Activated CD4-positive, alpha-beta T cell treated with anti-CD3 and anti-CD28 coated beads, Interleukin-10, Interleukin-2, amounts not matched to agents 100 ng/mL and 50 ng/mL, durations not matched to agents 16 hours and 8 hours (primary cell): ENCODE measurements at regions not wholly inside any gene's neighbourhood (a gene's known extent, or its start where the extent isn't known, plus 50 kb on each side); places are given as distances from the start of the nearest gene placed in this dataset.
"Not testable (repeated sequence)": the region's sequence is repeated elsewhere in the genome, so short reads cannot be mapped to it uniquely, and the experiment has no call there.

Experiments
- DNase-seq: peaks from one replicate; pipeline ENCODE4 v3.0.0-alpha.2; 2020

GRCh38 chr7:120163449-120163848 lies 109.5 kb upstream of the KCND2 start:
- DNase-seq, result no peak

GRCh38 chr7:120165227-120165626 lies 107.7 kb upstream of the KCND2 start:
- DNase-seq, result no peak

- DNase-seq, result no peak
These were observed 104.9 kb upstream of the KCND2 start for GRCh38 chr7:120168066-120168465.

- no peak for DNase-seq
These were observed 102.8 kb upstream of the KCND2 start for GRCh38 chr7:120169996-120170783.

- DNase-seq, result no peak
These were observed 102.1 kb upstream of the KCND2 start for GRCh38 chr7:120170834-120171233.

- DNase-seq, result no peak
These were observed 101.6 kb upstream of the KCND2 start for GRCh38 chr7:120171406-120171805.

GRCh38 chr7:120180221-120180620 lies 92.8 kb upstream of the KCND2 start:
- no peak for DNase-seq

GRCh38 chr7:120181499-120181898 lies 91.5 kb upstream of the KCND2 start:
- no peak for DNase-seq

GRCh38 chr7:120184866-120185265 lies 88.1 kb upstream of the KCND2 start:
- DNase-seq, result no peak

- no peak for DNase-seq
These were observed 86.9 kb upstream of the KCND2 start for GRCh38 chr7:120185940-120186682.

- no peak for DNase-seq
These were observed 86.3 kb upstream of the KCND2 start for GRCh38 chr7:120186688-120187087.

GRCh38 chr7:120189623-120190022 lies 83.4 kb upstream of the KCND2 start:
- DNase-seq, result no peak

GRCh38 chr7:120190109-120190508 lies 82.9 kb upstream of the KCND2 start:
- no peak for DNase-seq

GRCh38 chr7:120190566-120190965 lies 82.4 kb upstream of the KCND2 start:
- no peak for DNase-seq

GRCh38 chr7:120191423-120191822 lies 81.6 kb upstream of the KCND2 start:
- DNase-seq, result not testable (repeated sequence)

- no peak for DNase-seq
These were observed 71.7 kb upstream of the KCND2 start for GRCh38 chr7:120201290-120201689.

- DNase-seq, result no peak
These were observed 67.9 kb upstream of the KCND2 start for GRCh38 chr7:120205101-120205500.

- DNase-seq, result no peak
These were observed 65.9 kb upstream of the KCND2 start for GRCh38 chr7:120207037-120207436.

GRCh38 chr7:120215654-120216053 lies 57.3 kb upstream of the KCND2 start:
- DNase-seq, result no peak

GRCh38 chr7:120216947-120217346 lies 56.0 kb upstream of the KCND2 start:
- DNase-seq, result no peak

- DNase-seq, result no peak
These were observed 54.3 kb upstream of the KCND2 start for GRCh38 chr7:120218712-120219111.

GRCh38 chr7:120221666-120222065 lies 51.3 kb upstream of the KCND2 start:
- no peak for DNase-seq
